ENCODE measurements at regions not wholly inside any gene's neighbourhood (a gene's known extent, or its start where the extent isn't known, plus 50 kb on each side); places are given as distances from the start of the nearest gene placed in this dataset.

GRCh38 chr18:57301573-57302559 lies 50.5 kb upstream of the ST8SIA3 start:
- no peak for ATAC-seq
- TF ChIP-seq PATZ1 (CRISPR knock-in tag; IDR thresholded peaks at IDR 0.05; ENCODE audit: borderline replicate concordance) (no peak), CREB5 (CRISPR knock-in tag; IDR thresholded peaks at IDR 0.05; ENCODE audit: low read depth) (no peak), ZNF8 (CRISPR knock-in tag; IDR thresholded peaks at IDR 0.05) (no peak), BACH2 (CRISPR knock-in tag; IDR thresholded peaks at IDR 0.05; ENCODE audit: borderline replicate concordance) (no peak), PPARA (CRISPR knock-in tag; IDR thresholded peaks at IDR 0.05; ENCODE audit: borderline replicate concordance) (no peak), ZFP30 (CRISPR knock-in tag; IDR thresholded peaks at IDR 0.05) (no peak), TSHZ2 (CRISPR knock-in tag; IDR thresholded peaks at IDR 0.05) (no peak), ZFP3 (CRISPR knock-in tag; IDR thresholded peaks at IDR 0.05) (no peak), ZNF70 (CRISPR knock-in tag; IDR thresholded peaks at IDR 0.05) (no peak), ESRRG (CRISPR knock-in tag; IDR thresholded peaks at IDR 0.05) (no peak), TOX (CRISPR knock-in tag; IDR thresholded peaks at IDR 0.05; ENCODE audit: borderline replicate concordance) (no peak), SNAI2 (CRISPR knock-in tag; IDR thresholded peaks at IDR 0.05) (no peak), ZNF565 (CRISPR knock-in tag; conservative IDR thresholded peaks at IDR 0.05; ENCODE audit: low read depth) (no peak), CSDC2 (CRISPR knock-in tag; IDR thresholded peaks at IDR 0.05) (no peak), ARNTL (CRISPR knock-in tag; IDR thresholded peaks at IDR 0.05; ENCODE audit: borderline replicate concordance, low read depth) (no peak), GLIS3 (CRISPR knock-in tag; IDR thresholded peaks at IDR 0.05) (no peak), RARB (CRISPR knock-in tag; IDR thresholded peaks at IDR 0.05) (no peak), POU6F1 (CRISPR knock-in tag; IDR thresholded peaks at IDR 0.05; ENCODE audit: borderline replicate concordance, low read depth) (no peak)

Data from SK-N-SH treated with all-trans-retinoic acid at 6 μM for 48 hours (cell line).